GM21515 (cell line): ENCODE measurements at regions not wholly inside any gene's neighbourhood (a gene's known extent, or its start where the extent isn't known, plus 50 kb on each side); places are given as distances from the start of the nearest gene placed in this dataset.

Source experiments
- ATAC-seq: cut with Tn5 transposase; IDR thresholded peaks from one replicate; pipeline ENCODE4 v1.9.1; 2021; ENCODE audit not compliant: unreplicated experiment

GRCh38 chr18:26705757-26706156 lies 157.4 kb upstream of the KCTD1 start:
- no peak for ATAC-seq

- ATAC-seq, result no peak
Measured at GRCh38 chr18:26703170-26703930, 155.0 kb upstream of the KCTD1 start.

- no peak for ATAC-seq
Measured at GRCh38 chr18:26702086-26702485, 153.7 kb upstream of the KCTD1 start.

- ATAC-seq, result no peak
Measured at GRCh38 chr18:26700728-26701127, 152.4 kb upstream of the KCTD1 start.

- ATAC-seq, result no peak
Measured at GRCh38 chr18:26700201-26700600, 151.8 kb upstream of the KCTD1 start.

GRCh38 chr18:26697186-26697884 lies 149.0 kb upstream of the KCTD1 start:
- no peak for ATAC-seq

GRCh38 chr18:26696786-26697185 lies 148.4 kb upstream of the KCTD1 start:
- ATAC-seq, result no peak

GRCh38 chr18:26696308-26696707 lies 148.0 kb upstream of the KCTD1 start:
- no peak for ATAC-seq

GRCh38 chr18:26689226-26689879 lies 141.0 kb upstream of the KCTD1 start:
- no peak for ATAC-seq

- ATAC-seq, result no peak
Measured at GRCh38 chr18:26686532-26686931, 138.2 kb upstream of the KCTD1 start.

GRCh38 chr18:26685438-26686157 lies 137.2 kb upstream of the KCTD1 start:
- no peak for ATAC-seq

GRCh38 chr18:26677957-26678356 lies 129.6 kb upstream of the KCTD1 start:
- ATAC-seq, result no peak

- no peak for ATAC-seq
Measured at GRCh38 chr18:26667046-26667445, 118.7 kb upstream of the KCTD1 start.

- ATAC-seq, result no peak
Measured at GRCh38 chr18:26662996-26663395, 114.6 kb upstream of the KCTD1 start.

GRCh38 chr18:26657631-26658581 lies 109.6 kb upstream of the KCTD1 start:
- no peak for ATAC-seq

GRCh38 chr18:26656944-26657536 lies 108.7 kb upstream of the KCTD1 start:
- ATAC-seq, result peak; percentile 65

GRCh38 chr18:26656431-26656943 lies 108.1 kb upstream of the KCTD1 start:
- ATAC-seq, result peak; percentile 29

GRCh38 chr18:26655525-26656430 lies 107.4 kb upstream of the KCTD1 start:
- ATAC-seq, result no peak
